ENCODE measurements at regions not wholly inside any gene's neighbourhood (a gene's known extent, or its start where the extent isn't known, plus 50 kb on each side); places are given as distances from the start of the nearest gene placed in this dataset.

- no peak for DNase-seq (ENCODE audit: insufficient read length, low spot score, missing footprints)
- TF ChIP-seq CTCF (IDR thresholded peaks at IDR 0.05; ENCODE audit: extremely low read depth, low read depth, low read length), result no peak
- Histone ChIP-seq H3K4me3 (ENCODE audit: insufficient read depth, low read length) (no peak overlapping the region), H3K79me2 (ENCODE audit: insufficient read depth, low read length) (no peaks in the 10 kb centered on the region), H4K20me1 (ENCODE audit: insufficient read depth, low read length) (no peaks in the 10 kb centered on the region), H3K27ac (ENCODE audit: low read depth, low read length) (no peak overlapping the region), H3K4me1 (ENCODE audit: insufficient read depth, low read length) (no peaks in the 10 kb centered on the region), H2AFZ (ENCODE audit: low read length) (no peak overlapping the region), H3K27me3 (ENCODE audit: insufficient read depth, low read length) (no peaks in the 10 kb centered on the region), H3K9me3 (ENCODE audit: low read depth, low read length) (no peaks in the 10 kb centered on the region), H3K4me2 (ENCODE audit: insufficient read depth, low read length) (no peak overlapping the region), H3K36me3 (ENCODE audit: insufficient read depth, low read length) (no peaks in the 10 kb centered on the region)
Measured at GRCh38 chr12:31906557-31907301, 52.5 kb upstream of the RESF1 start.

GRCh38 chr12:31903025-31903424 is 56.2 kb upstream of the RESF1 start:
- H2AFZ ChIP-seq (ENCODE audit: low read length), result no peak overlapping the region
- H3K4me2 ChIP-seq (ENCODE audit: insufficient read depth, low read length), result no peak overlapping the region
- no peaks in the 10 kb centered on the region for H3K36me3 ChIP-seq (ENCODE audit: insufficient read depth, low read length)
- H3K4me1 ChIP-seq (ENCODE audit: insufficient read depth, low read length), result no peaks in the 10 kb centered on the region
- no peaks in the 10 kb centered on the region for H4K20me1 ChIP-seq (ENCODE audit: insufficient read depth, low read length)
- DNase-seq (ENCODE audit: insufficient read length, low spot score, missing footprints), result no peak
- no peak overlapping the region for H3K4me3 ChIP-seq (ENCODE audit: insufficient read depth, low read length)
- H3K27ac ChIP-seq (ENCODE audit: low read depth, low read length), result no peak overlapping the region
- no peaks in the 10 kb centered on the region for H3K79me2 ChIP-seq (ENCODE audit: insufficient read depth, low read length)
- no peaks in the 10 kb centered on the region for H3K9me3 ChIP-seq (ENCODE audit: low read depth, low read length)
- no peaks in the 10 kb centered on the region for H3K27me3 ChIP-seq (ENCODE audit: insufficient read depth, low read length)
- TF ChIP-seq CTCF (IDR thresholded peaks at IDR 0.05; ENCODE audit: extremely low read depth, low read depth, low read length), result no peak

GRCh38 chr12:31900271-31900670 is 58.9 kb upstream of the RESF1 start:
- Histone ChIP-seq H3K27ac (ENCODE audit: low read depth, low read length) (no peak overlapping the region), H3K9me3 (ENCODE audit: low read depth, low read length) (no peaks in the 10 kb centered on the region), H2AFZ (ENCODE audit: low read length) (no peak overlapping the region), H3K27me3 (ENCODE audit: insufficient read depth, low read length) (no peaks in the 10 kb centered on the region), H3K4me2 (ENCODE audit: insufficient read depth, low read length) (no peak overlapping the region), H4K20me1 (ENCODE audit: insufficient read depth, low read length) (no peaks in the 10 kb centered on the region), H3K79me2 (ENCODE audit: insufficient read depth, low read length) (no peaks in the 10 kb centered on the region), H3K4me3 (ENCODE audit: insufficient read depth, low read length) (no peak overlapping the region), H3K36me3 (ENCODE audit: insufficient read depth, low read length) (no peaks in the 10 kb centered on the region), H3K4me1 (ENCODE audit: insufficient read depth, low read length) (no peaks in the 10 kb centered on the region)
- no peak for TF ChIP-seq CTCF (IDR thresholded peaks at IDR 0.05; ENCODE audit: extremely low read depth, low read depth, low read length)
- DNase-seq (ENCODE audit: insufficient read length, low spot score, missing footprints), result no peak

GRCh38 chr12:31899109-31899508 is 60.1 kb upstream of the RESF1 start:
- H3K27me3 ChIP-seq (ENCODE audit: insufficient read depth, low read length), result no peaks in the 10 kb centered on the region
- no peaks in the 10 kb centered on the region for H3K9me3 ChIP-seq (ENCODE audit: low read depth, low read length)
- no peaks in the 10 kb centered on the region for H3K36me3 ChIP-seq (ENCODE audit: insufficient read depth, low read length)
- H3K79me2 ChIP-seq (ENCODE audit: insufficient read depth, low read length), result no peaks in the 10 kb centered on the region
- no peaks in the 10 kb centered on the region for H4K20me1 ChIP-seq (ENCODE audit: insufficient read depth, low read length)
- no peak overlapping the region for H3K4me2 ChIP-seq (ENCODE audit: insufficient read depth, low read length)
- no peaks in the 10 kb centered on the region for H3K4me1 ChIP-seq (ENCODE audit: insufficient read depth, low read length)
- H3K4me3 ChIP-seq (ENCODE audit: insufficient read depth, low read length), result no peak overlapping the region
- H2AFZ ChIP-seq (ENCODE audit: low read length), result no peak overlapping the region
- no peak for TF ChIP-seq CTCF (IDR thresholded peaks at IDR 0.05; ENCODE audit: extremely low read depth, low read depth, low read length)
- H3K27ac ChIP-seq (ENCODE audit: low read depth, low read length), result no peak overlapping the region
- DNase-seq (ENCODE audit: insufficient read length, low spot score, missing footprints), result no peak
